Activated CD8-positive, alpha-beta memory T cell treated with anti-CD3 and anti-CD28 coated beads, Interleukin-2, amount 50 U/mL, for 4 hours (primary cell): ENCODE measurements at regions not wholly inside any gene's neighbourhood (a gene's known extent, or its start where the extent isn't known, plus 50 kb on each side); places are given as distances from the start of the nearest gene placed in this dataset.

Source experiments
- DNase-seq: peaks from one replicate; pipeline ENCODE4 v3.0.0-alpha.2; 2020

GRCh38 chr7:116148108-116148507 is 62.2 kb upstream of the TES start:
- DNase-seq = no peak

- no peak for DNase-seq
Observed at GRCh38 chr7:116148626-116149025, 61.7 kb upstream of the TES start.

GRCh38 chr7:116150588-116150987 is 59.8 kb upstream of the TES start:
- DNase-seq = no peak

GRCh38 chr7:116152276-116152675 is 58.1 kb upstream of the TES start:
- no peak for DNase-seq

GRCh38 chr7:116153050-116153449 is 57.3 kb upstream of the TES start:
- DNase-seq = no peak

- DNase-seq = no peak
Observed at GRCh38 chr7:116159711-116160110, 50.6 kb upstream of the TES start.
